HG03045 (cell line): ENCODE measurements at regions not wholly inside any gene's neighbourhood (a gene's known extent, or its start where the extent isn't known, plus 50 kb on each side); places are given as distances from the start of the nearest gene placed in this dataset.

Experiments
- ATAC-seq: cut with Tn5 transposase; IDR thresholded peaks from one replicate; pipeline ENCODE4 v1.9.1; 2021; ENCODE audit warnings: mild to moderate bottlenecking, moderate library complexity; ENCODE audit not compliant: unreplicated experiment

DNA sequence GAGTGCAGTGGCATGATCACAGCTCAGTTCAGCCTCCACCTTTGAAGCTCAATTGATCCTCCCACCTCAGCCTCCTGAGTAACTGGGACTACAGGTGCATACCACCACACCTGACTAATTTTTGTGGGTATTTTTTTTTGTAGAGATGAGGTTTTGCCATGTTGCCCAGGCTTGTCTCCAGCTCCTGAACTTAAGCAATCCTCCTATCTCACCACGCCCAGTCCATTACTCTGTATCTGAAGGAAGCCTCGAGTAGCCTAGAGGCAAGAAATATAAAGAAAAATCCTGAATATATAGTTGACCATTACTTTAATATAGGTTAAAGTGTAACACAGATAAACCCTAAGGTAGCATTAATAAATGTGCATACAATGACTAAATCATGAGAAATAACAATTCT lies 686.8 kb upstream of the PIK3C3 start:
- no peak for ATAC-seq

DNA sequence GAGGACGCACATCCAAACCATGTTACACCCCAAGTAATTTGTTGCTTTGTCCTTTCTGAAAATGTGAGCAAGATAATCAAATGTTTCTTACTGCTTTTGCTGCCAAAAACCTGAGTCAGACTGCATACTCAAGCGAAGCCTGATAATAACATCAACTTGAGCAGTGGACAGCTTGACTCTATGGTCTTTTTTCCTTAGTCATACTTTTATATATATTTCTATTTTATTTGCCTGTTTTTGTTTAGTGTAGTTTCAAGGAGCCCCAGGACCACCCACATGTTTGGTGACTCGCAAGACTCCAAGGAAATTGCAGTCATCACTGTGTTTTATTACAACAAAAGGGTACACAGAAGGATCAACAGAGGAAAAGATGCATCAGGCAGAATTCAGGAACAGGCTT lies 688.4 kb upstream of the PIK3C3 start:
- ATAC-seq, result no peak

DNA sequence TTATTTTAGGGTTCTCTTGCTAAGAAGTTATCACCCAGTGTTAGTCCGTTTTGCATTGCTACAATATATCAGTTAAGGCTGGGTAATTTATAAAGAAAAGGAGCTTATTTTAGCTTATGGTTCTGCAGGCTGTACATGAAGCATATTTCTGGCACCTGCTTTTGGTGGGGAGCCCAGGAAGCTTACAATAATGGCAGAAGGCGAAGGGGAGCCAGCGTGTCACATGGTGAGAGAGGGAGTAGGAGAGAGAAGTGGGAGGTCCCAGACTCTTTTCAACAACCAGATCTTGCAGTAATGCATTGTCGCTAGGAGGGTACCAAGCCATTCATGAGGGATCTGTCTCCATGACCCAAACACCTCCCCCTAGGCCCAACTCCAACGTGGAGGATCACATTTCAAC lies 688.8 kb upstream of the PIK3C3 start:
- no peak for ATAC-seq

DNA sequence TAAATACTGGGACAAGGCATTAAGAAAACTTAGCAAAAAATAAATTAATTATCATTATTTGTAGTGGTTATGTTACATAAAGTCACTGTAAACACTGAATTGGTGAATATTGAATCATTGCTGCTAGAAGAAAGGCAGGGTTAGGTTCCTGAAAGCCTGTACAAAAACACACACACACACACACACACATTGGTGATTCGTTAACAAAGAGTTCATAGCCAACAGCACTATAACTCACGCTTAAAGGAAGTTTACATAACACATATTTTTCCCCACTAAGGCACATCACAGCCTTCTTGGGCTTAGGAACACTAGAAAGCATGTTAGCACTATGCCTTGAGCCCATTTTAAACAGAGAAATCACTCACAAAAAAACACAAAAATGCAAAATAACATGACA lies 690.0 kb upstream of the PIK3C3 start:
- ATAC-seq, result no peak

DNA sequence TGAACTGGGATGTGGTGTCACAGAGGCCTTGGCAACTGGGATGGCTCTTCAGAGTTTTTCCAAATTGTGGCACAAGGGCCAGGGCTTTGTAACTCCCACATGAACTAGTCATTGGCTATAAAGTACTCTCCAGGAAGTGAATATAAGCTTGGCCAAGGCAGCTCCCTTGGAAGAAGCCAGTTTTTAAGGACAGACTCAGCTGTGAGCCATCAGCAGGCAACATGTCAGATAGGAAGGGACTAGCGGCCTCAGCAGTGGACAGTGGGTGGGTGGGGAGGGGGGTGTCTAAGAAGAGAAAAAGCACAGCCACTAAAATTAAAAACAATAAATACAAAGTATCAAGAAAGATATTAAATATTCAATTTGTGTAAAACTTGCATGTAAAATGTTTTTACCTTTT lies 691.1 kb upstream of the PIK3C3 start:
- no peak for ATAC-seq

DNA sequence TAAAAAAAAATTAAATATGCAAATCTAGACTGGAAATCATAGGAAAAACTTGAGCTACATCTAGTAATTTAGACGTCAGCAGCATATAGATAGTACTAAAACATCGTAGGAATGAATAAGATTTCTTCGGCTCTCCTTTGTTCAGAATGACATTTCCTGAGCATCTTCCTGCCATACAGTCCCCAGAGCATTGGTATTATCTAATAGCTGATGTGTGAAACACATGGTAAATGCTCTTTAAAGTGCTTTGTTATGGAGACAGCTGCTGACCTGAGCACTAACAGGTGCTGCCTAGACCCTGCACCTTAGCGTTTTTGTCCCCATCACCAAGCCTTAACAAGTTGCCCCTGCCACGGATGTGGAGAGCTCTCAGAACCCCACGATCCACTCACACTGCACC lies 692.3 kb upstream of the PIK3C3 start:
- no peak for ATAC-seq

- no peak for ATAC-seq
These were observed 710.4 kb upstream of the PIK3C3 start for GRCh38 chr18:41244591-41245037.

- ATAC-seq, result no peak
These were observed 717.7 kb upstream of the PIK3C3 start for GRCh38 chr18:41237317-41237716.

DNA sequence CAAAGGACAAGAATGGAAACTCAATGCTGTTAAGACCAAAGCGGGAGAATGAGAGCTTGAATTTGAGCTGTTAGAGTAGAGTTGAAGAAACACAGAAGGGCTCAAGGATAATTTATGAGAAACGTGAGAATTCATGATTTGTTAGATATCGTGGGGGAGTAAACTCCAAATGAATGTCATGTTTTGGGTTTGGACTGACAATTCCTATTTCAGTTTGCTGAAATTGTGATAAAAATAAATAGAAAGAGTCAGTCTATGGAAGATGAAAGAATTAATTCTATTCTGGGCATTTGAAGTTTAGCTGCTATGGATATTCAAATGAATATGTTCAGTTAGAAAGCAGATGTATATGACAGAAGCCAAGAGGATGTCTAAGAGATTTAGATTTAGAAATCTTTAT lies 723.4 kb upstream of the PIK3C3 start:
- ATAC-seq, result no peak

- ATAC-seq, result no peak
These were observed 727.0 kb upstream of the PIK3C3 start for GRCh38 chr18:41227993-41228392.

- no peak for ATAC-seq
These were observed 728.1 kb upstream of the PIK3C3 start for GRCh38 chr18:41226911-41227310.

DNA sequence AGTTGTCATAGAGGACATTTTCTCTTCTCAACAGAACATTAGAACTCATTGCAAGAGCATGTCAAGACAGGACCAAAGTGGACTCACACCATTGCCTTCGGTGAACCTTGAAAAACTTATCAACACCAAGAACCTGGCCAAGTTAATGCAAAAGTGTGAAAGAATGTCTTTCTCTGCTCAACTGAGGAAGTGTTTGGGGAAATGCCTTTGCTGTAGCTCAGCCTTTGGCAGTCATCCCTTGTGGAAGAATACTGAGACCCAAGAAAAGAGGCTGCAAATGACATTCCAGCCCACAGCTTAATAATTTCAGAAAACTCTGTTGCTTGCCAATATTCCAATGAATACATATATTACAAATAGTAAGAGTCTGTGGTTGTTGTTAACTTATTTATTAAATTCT lies 728.8 kb upstream of the PIK3C3 start:
- ATAC-seq, result no peak

DNA sequence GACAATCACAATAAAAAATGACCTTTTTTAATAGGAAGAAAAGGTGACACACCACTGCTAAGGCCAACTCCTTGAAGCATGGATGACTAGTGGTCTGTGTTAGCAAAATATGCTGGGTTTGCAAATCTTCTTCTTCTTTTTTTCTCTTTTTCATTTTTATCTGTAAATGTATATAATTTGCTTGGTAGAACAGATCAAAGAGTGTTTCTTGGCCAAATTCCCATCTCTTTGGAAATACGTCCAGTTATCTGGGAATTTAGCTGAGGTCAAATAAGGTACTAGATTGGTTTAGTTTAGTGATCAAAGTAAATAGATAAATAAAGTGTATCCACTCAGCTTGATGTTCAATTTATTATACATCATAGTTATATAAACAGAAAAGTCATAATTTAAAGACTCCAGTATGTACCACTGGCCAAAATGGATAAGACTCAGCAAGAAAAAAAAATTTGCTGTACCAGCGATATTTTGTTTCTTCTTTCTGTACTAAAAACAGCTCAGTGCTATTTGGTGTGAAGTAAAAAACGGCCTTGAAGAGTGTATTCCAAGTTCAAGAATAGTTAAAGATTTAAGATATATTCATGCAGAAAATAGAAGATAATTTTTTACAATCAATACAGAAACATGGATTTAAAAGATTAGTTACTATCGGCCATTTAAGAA lies 738.6 kb upstream of the PIK3C3 start:
- ATAC-seq, result no peak

DNA sequence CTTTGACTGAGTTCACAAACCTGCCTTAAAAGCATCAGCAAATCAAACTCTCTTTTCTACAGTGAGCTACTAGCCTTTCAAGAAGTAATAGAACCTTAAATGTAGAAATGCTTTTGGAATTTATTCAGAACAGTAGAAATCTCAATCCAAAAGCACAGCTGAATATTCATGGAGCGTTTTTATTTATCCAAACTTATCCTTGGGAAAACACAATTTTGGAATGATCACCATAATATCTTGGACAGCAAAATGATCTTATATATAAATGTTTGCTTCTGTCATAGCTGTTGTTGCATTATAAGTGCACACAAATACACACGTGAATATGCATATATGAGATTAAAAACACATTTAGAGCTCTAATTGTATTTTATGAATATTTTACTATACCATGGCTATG lies 747.3 kb upstream of the PIK3C3 start:
- no peak for ATAC-seq

DNA sequence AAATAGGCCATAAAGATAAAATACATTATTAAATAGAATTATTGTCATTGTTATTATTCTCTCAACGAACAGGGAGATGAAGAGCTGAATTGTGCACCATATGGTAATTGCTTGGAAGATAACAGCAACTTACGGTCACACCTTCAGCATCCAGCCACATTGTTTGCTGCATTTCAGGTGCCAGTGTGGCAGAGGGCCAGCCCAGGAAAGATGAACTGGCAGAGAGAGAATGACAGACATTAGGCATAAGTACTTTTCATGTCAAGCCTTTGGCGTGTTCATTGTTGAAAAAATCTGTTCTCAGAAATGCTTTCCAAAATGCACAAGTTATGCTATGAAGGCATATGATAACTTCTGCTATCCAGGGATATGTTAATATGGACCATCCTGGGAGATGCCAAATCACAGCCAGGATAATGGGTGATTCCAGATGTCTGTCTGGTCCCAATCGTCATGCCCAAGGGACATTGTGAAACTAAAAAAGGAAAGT lies 748.6 kb upstream of the PIK3C3 start:
- no peak for ATAC-seq

GRCh38 chr18:41199212-41199611 lies 755.8 kb upstream of the PIK3C3 start:
- no peak for ATAC-seq

DNA sequence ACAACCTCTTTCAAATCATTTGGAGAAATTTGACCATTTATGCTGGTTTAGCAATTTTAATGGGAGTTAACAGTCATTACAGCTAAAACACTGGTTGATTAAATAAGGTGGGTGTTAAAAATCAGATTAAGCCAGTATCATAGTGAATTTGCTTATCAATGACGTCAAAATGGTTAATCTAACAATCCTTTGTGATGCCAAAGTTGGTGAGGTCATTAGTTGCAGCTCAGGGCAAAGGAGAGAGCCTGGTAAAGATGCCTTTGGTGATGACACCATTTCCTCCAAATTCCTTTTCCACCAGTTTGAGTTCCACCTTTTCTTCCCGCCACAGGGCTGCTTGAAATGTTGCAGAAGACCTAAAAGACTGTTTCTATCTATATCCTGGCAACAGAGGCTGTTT lies 757.1 kb upstream of the PIK3C3 start:
- ATAC-seq, result no peak

GRCh38 chr18:41170346-41170745 lies 784.7 kb upstream of the PIK3C3 start:
- ATAC-seq, result no peak

DNA sequence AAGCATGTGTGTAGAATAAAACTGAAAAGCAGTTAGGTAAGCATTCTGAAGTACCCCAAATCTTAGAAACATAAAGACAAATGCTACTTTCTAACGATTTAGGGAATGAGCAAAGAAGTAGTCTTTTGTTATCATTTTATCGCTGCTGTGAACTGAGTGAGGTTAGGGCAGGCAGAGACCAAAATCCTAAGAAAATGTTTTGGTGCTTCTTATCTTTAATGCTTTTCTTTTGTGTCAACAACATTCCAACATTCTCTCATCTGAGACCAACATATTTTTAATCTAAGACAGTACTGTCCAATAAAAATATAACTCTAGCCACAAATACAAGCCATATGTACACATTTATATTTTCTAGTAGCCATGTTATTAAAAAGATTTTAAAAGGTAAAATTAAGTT lies 789.4 kb upstream of the PIK3C3 start:
- no peak for ATAC-seq

DNA sequence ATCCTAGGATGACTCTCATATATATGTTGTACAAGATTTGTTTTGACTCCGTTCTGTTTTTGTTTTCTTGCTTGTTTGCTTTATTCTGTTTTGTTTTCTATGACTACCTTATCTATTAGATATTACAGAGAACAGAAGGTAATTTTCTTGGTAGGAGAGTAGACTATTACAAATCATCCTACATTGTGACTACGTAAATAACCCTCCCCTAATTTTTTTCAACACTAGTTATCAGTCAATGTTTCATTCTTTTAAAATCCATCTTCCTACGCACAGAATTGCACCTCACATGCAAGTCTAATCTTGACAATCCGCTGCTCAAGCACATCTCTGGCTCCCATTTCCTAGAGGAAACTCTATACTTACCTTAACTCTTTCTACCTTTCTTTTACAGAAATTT lies 792.3 kb upstream of the PIK3C3 start:
- no peak for ATAC-seq

DNA sequence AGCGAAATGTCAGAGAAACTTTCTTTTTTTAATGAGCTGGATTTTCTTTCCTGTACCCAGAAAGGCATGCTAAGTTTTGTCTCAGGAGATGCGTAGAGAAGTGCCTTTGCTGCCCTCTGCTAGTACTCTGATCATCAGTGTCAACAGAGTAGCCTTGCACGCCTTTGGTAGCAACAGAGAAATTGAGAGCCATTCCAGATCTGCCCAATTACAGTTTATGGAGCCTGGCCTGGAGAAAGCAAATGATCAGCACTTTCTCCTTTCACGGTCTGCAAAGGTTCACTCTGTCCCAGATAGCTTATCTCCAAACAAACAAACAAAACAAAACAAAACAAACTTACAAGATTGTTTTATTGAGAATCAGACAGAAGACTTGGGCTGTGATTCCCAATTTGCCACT lies 792.8 kb upstream of the PIK3C3 start:
- no peak for ATAC-seq

- no peak for ATAC-seq
These were observed 798.9 kb upstream of the PIK3C3 start for GRCh38 chr18:41155910-41156851.
